DMS114 treated with DMSO at 0.1 percent for 48 hours (cell line): ENCODE measurements at regions not wholly inside any gene's neighbourhood (a gene's known extent, or its start where the extent isn't known, plus 50 kb on each side); places are given as distances from the start of the nearest gene placed in this dataset.

ENCODE experiments used
- DNase-seq: peaks from one replicate; lab custom pipeline; 2025; ENCODE audit not compliant: unreplicated experiment; lab: John Stamatoyannopoulos, UW

- DNase-seq = no peak
These were observed 237.5 kb upstream of the CTSO start for GRCh38 chr4:156191044-156191781.

- DNase-seq = no peak
These were observed 236.9 kb upstream of the CTSO start for GRCh38 chr4:156190615-156191014.

DNA sequence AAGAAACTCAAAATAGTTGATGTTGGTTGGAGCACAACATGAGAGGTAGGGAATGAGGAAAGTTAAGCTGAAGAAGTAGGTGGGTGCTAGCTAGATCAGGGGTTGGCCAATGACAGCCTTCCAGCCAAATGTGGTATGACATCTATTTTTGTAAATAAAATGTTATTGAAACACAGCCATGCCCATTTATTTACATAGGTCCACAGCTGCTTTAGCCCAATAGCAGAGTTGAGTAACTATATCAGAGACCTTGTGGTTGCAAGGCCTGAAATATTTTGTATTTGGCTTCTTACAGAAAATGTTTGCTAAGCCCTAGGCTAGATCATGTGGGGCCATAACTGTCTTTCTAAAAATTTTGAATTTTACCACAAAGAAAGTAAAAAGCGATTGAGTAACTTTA lies 234.9 kb upstream of the CTSO start:
- DNase-seq = no peak

DNA sequence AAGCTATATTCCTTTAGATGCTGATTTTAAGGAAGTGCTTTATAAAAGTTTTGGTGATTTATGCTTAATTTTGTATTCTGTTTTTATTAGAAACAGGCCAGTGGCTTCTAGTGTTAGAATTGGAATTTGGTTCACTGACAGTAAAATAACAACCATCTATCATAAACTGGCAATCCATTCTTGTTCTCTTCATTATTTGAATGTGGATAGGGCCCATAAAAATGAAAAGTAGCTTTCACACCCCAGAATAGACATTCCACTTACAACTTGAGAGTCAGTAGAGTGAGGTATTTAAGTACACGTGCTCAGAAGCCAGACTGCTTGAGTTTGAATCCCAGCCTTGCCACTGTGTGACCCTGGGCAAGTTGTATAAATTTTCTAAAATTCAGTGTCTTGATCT lies 232.4 kb upstream of the CTSO start:
- no peak for DNase-seq

- no peak for DNase-seq
These were observed 231.9 kb upstream of the CTSO start for GRCh38 chr4:156185514-156186055.

DNA sequence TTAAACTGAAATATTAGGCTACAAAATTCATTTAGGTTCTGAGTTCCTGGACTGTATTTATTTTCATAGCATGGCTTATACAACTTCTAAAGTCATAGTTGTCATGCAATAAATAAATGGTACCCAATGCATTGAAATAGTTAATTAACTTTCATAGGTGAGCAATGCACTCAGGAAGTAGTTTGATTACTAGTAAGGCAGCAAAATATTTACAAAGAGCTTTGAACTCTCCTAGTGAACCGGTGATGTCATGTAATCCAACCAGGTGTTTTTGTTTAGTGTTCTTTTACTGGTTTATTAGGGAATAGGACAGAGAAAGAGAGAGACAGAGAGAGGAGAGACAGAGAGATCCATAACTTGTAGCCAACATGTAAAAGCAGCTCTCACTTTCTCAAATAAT lies 228.6 kb upstream of the CTSO start:
- DNase-seq = no peak

GRCh38 chr4:156177941-156178340 lies 224.3 kb upstream of the CTSO start:
- no peak for DNase-seq

DNA sequence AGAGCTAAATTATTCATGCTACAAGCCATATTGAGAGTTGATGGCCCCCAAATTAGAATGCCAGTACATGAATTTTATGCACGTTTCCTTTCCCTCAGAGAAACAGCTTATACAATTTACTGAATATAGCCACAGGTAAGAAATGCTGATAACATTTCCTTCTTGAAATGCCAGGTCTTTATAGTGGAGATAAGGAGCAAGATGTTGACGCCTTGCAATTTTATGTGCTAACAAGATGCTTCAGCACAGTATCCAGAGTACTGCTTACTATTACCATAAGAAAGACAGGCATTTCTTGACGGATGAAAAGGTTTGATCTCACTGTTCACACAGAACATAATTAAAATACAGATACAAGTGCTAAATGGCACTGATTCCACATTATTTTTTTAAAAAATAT lies 223.2 kb upstream of the CTSO start:
- DNase-seq = no peak

- DNase-seq = no peak
These were observed 220.3 kb upstream of the CTSO start for GRCh38 chr4:156173937-156174336.

DNA sequence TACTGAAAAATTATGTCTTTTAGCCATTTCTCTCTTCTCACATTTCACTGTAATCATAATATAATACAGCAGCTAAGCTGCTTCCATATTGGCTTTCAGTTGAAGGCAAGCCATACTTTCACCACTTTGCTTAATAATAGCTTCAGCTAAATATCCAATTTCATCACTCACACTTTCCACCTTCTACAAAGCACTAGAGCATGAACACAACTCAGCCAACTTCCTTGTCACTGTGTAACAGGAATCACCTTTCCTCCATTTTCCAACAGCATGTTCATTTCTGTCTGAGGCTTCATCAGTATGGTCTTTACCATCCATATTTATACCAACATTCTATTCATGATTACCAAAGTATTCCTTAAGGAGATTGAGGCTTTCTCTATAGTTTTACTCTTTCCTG lies 219.8 kb upstream of the CTSO start:
- no peak for DNase-seq

DNA sequence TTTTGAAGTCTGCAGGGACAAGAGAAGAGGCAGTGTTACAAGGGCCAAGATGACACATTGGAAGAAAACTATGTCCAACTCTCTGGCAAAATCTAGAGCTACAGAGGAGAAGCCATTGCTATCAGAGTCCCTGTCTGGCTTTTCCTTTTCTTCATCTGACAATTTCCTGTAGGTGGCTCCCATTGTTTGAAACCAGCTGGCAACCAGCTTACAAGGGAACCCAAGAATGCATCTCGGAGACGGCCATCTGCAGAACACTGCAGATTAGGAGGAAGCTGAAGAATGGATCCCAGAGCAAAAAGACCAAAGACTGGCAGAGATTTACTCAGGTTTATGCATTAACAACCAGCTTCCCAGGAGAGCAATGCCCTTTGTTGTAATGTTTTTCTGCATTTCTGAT lies 216.2 kb upstream of the CTSO start:
- DNase-seq = no peak

- DNase-seq = peak; percentile 63
These were observed 215.3 kb upstream of the CTSO start for GRCh38 chr4:156169011-156169410.

DNA sequence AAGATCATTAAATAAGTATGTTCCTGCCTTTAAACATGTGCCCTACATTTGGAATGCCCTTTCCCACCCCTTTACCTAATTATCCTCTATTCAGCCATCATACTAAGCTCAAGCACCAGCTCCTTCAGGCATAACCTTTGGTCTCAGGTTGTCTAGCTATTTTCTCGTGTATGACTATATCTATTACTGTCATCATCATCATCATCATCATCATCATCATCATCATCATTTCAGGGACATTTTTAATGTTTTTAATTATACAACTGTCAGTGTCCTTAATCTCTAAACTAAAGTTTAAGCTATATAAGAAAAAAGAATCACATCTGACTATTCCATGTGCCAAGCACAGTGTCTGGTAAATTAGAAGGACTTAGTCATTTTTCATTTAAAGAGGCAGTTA lies 214.6 kb upstream of the CTSO start:
- DNase-seq = no peak

- DNase-seq = no peak
These were observed 205.1 kb upstream of the CTSO start for GRCh38 chr4:156158747-156159146.

DNA sequence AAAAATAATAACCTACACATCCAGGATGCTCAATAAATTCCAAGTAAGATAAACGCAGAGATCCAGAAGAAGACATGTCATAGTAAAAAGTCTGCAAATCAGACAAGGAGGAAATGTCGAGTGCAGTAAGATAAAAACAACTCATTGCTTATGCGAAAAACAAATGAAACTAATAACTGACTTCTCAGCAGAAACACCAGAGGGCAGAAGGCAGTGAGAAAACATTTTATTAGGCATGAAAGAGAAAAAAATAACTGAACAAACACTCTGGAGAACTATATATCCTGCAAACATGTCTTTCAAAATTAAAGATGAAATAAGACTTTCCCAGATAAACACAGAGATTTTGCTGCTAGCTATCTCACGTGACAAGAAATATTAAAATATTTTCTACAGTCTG lies 201.3 kb upstream of the CTSO start:
- no peak for DNase-seq

DNA sequence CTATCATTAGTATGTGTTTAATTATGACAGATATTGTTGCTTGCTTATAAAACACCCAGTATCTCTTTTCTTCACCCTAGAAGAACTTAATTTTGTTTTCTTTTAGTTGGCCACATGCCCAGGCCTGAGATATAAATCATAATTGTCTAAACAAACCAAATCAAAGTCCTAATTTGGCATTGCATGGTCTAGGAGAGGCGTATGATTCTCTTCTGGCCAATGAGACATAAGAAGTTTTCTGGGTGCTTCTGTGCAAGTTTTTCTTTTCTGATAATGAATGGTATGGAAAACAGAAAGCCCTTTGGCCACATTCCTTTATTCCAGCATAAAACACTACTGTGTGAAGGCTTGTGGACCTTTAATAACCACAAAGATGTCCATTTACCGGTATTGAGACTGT lies 192.9 kb upstream of the CTSO start:
- DNase-seq = no peak

DNA sequence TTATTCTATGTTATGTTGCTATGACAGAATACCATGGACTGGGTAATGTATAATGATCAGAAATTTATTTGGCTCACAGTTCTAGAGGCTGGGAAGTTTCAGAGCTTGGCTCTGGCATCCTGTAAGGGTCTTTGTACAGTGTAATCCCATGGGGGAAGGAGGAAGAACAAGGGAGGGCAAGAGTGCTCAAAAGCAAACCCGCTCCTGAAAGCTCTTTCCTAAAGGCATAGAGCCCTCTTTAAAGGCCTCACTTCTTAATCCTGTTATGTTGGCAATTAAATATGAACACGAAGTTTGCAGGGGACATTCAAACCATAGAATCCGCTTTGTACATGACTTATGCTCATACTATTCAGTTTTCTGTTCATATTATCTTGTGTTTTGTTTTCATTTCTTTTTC lies 191.3 kb upstream of the CTSO start:
- no peak for DNase-seq

GRCh38 chr4:156138781-156139280 lies 185.2 kb upstream of the CTSO start:
- DNase-seq = no peak

- no peak for DNase-seq
These were observed 184.2 kb upstream of the CTSO start for GRCh38 chr4:156137679-156138473.

- no peak for DNase-seq
These were observed 178.5 kb upstream of the CTSO start for GRCh38 chr4:156132196-156132595.

- no peak for DNase-seq
These were observed 174.9 kb upstream of the CTSO start for GRCh38 chr4:156128616-156129015.
